Loucy (cell line): ENCODE measurements at regions not wholly inside any gene's neighbourhood (a gene's known extent, or its start where the extent isn't known, plus 50 kb on each side); places are given as distances from the start of the nearest gene placed in this dataset.

Source experiments
- EZH2phosphoT487 ChIP-seq: fragments of 200-600 bp; IDR thresholded peaks from 2 replicates; pipeline ENCODE4 v1.6.1; 2018; ENCODE audit warnings: antibody characterized with exemption, mild to moderate bottlenecking, moderate library complexity, borderline replicate concordance
- TF ChIP-seq, protein P1 (sequence below): fragments of 200-600 bp; sonication (generic); conservative IDR thresholded peaks from 2 replicates; pipeline ENCODE4 v1.5.1; 2014; ENCODE audit warnings: mild to moderate bottlenecking, antibody characterized with exemption, low read length

- TF ChIP-seq, protein P1, sequence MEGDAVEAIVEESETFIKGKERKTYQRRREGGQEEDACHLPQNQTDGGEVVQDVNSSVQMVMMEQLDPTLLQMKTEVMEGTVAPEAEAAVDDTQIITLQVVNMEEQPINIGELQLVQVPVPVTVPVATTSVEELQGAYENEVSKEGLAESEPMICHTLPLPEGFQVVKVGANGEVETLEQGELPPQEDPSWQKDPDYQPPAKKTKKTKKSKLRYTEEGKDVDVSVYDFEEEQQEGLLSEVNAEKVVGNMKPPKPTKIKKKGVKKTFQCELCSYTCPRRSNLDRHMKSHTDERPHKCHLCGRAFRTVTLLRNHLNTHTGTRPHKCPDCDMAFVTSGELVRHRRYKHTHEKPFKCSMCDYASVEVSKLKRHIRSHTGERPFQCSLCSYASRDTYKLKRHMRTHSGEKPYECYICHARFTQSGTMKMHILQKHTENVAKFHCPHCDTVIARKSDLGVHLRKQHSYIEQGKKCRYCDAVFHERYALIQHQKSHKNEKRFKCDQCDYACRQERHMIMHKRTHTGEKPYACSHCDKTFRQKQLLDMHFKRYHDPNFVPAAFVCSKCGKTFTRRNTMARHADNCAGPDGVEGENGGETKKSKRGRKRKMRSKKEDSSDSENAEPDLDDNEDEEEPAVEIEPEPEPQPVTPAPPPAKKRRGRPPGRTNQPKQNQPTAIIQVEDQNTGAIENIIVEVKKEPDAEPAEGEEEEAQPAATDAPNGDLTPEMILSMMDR: no peak
- TF ChIP-seq EZH2phosphoT487: no peak
Observed at GRCh38 chr16:5607169-5607568, 509.6 kb upstream of the EEF2KMT start.
